ENCODE measurements at regions not wholly inside any gene's neighbourhood (a gene's known extent, or its start where the extent isn't known, plus 50 kb on each side); places are given as distances from the start of the nearest gene placed in this dataset.

DNA sequence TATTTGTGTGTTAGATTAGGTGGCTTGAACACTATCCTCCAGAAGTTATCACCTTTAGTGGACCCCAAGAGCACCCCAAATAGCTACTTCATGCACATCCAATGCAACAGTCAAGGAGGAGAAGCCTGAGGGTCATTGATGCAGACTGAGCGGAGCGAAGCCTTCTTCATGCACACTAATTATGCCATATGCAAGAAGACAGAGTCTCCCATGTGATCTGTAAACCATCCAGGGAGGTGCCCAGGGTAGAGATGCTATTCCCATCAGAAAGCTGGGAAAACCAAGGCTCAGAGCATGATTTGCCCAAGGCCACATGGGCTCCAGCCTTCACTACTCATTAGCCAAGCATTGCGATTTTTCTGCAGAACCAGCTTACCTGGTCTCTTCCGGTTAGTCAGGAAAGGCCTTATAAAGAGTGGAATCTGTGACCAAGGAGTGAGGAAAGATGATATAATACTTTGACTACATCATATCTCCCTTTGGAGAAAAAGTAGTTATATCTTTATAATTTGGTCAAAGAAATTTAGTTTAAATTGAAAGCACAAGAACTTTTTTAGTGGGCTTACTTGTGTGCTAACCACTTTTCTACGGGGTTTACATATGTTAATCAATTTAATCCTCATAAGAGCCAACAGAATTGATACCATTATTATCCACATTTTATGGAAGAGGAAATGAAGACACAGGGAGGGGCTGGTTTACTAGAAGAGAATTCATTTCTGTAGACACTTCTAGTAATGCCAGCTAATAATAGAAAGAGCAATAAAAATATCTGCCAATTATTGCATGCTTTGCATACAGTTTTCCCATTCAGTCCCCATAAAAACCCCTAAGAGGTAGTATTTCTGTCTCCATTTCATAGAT lies 220.0 kb downstream of the ESM1 start:
- POLR2A ChIA-PET: no interaction called here
- TF ChIP-seq, protein P1, sequence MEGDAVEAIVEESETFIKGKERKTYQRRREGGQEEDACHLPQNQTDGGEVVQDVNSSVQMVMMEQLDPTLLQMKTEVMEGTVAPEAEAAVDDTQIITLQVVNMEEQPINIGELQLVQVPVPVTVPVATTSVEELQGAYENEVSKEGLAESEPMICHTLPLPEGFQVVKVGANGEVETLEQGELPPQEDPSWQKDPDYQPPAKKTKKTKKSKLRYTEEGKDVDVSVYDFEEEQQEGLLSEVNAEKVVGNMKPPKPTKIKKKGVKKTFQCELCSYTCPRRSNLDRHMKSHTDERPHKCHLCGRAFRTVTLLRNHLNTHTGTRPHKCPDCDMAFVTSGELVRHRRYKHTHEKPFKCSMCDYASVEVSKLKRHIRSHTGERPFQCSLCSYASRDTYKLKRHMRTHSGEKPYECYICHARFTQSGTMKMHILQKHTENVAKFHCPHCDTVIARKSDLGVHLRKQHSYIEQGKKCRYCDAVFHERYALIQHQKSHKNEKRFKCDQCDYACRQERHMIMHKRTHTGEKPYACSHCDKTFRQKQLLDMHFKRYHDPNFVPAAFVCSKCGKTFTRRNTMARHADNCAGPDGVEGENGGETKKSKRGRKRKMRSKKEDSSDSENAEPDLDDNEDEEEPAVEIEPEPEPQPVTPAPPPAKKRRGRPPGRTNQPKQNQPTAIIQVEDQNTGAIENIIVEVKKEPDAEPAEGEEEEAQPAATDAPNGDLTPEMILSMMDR (IDR thresholded peaks at IDR 0.05; ENCODE audit: control extremely low read depth, extremely low read depth, low read depth, missing control alignments): no peak
- DNase-seq (ENCODE audit: extremely low spot score): no peak
- CTCF ChIA-PET: interaction anchor here (1.1 to 1.4 kb wide), 5 partner anchors 12 to 80 kb away, joined by 3 to 5 read pairs (median 3); no protein-coding TSS in a partner anchor

DNA sequence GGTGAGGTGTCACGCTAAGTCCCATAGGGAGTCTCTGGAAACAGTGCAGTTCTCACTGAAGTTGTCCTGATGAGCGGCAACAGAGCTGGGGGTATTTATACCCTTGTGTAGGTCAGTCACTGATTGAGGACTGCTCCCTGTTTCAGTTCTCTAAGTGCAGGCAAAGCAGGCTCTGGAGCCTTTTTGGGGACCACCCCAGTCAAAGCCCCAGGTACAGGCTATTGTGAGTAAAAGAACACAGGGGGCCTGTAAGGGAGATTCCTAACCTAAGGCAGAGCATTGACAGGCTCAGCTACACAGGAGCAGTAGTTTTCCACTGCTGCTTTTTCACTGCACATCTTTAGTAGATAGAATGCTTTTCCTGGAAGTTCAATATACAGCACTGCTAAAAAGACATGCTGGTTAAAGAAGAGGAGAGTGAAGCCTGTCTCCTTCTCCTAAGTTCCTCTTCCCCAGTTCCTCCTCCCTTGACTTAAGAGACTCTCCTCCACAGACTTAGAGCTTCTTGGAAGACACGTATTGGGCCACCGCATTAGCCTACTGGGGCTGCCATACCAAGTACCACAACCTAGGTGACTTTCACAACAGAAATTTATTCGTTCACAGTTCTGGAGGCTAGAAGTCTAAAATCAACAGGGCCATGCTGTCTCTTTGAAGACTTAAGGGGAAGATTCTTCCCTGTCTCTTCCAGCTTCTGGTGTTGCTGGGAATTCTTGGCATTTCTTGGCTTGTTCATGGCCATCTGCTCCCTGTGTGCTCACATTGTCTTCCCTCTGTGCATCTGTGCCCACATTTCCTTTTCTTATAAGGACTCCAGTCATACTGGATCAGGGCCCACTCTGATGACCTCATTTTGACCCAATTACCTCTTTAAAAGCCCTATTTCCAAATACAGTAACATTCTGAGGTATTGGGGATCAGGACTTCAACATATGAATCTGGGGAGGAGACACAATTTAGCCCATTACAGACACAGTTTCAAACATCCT lies 221.0 kb downstream of the ESM1 start:
- CTCF ChIA-PET: interaction anchor here (0.5 to 1.4 kb wide), 5 partner anchors 11 to 969 kb away, joined by 3 to 5 read pairs (median 3); no protein-coding TSS in a partner anchor
- TF ChIP-seq, protein P1 (IDR thresholded peaks at IDR 0.05; ENCODE audit: control extremely low read depth, extremely low read depth, low read depth, missing control alignments): no peak
- no peak for DNase-seq (ENCODE audit: extremely low spot score)
- POLR2A ChIA-PET: interaction anchor here (0.6 kb wide), 1 partner anchor 10 kb away, joined by 3 read pairs; no protein-coding TSS in a partner anchor

DNA sequence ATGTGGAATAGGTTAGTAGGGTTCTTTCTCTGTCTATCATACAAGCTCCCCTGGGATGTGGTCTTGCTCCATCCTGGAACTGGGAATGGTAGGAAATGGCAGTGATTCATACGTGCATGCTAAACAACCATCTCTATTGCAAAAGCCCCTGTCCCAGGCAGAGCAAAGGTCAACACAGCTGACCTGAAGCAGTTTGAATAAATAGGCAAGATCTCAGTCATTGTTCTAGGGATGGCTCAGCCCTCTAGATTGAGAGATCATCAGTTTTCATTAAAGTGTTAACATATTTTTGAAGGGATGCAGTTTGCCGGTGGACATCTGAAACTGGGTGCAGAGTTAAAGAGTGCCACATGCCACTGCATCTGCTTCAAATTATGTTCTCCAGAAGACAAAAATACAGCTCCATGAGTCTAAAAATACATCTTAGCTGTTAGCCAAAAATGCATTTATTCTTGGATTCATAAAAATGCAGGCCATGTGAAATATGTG lies 224.1 kb downstream of the ESM1 start:
- ChIA-PET POLR2A (no interaction called here), CTCF (interaction anchor here (1.0 to 1.6 kb wide), 6 partner anchors 9 to 52 kb away, joined by 3 to 5 read pairs (median 4); no protein-coding TSS in a partner anchor)
- TF ChIP-seq, protein P1 (IDR thresholded peaks at IDR 0.05; ENCODE audit: control extremely low read depth, extremely low read depth, low read depth, missing control alignments): no peak
- no peak for DNase-seq (ENCODE audit: extremely low spot score)

DNA sequence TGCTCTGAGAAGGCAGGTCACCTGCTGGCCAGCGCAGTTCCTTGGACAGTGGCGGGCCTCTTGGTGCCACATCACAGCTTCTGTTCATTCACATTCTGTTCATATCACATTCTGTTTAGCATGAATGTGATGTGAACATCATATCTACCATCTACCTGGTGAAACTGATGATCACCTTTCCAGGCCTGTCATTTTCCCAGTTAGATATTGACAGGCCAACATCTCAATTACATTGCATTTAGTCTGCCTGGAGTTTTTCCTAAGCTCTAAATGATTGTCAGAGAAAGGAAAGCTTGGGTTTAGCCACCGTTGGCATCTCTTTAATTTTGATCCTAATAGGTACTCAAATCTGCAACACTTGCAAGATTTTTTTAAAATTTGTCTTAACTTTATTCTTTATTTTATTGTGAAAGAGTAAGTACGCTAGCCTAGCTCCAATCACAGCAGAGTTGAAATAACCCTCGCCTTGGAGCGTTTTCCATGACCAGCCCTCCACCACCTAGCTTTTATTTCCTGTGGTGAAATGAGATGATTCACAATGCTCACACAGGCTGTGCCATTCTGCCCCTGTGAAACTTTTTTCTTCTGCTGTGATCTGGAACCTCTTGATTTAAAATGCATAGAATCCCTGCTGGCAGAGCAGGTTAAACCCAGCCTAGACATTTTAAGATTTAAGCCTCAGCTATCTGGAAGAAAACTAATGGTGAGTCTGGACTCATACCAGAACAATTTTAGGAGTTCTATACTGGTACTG lies 225.0 kb downstream of the ESM1 start:
- ChIA-PET POLR2A (no interaction called here), CTCF (interaction anchor here (1.0 to 1.6 kb wide), 7 partner anchors 8 to 235 kb away, joined by 3 to 5 read pairs (median 3); no protein-coding TSS in a partner anchor)
- DNase-seq (ENCODE audit: extremely low spot score): no peak
- TF ChIP-seq, protein P1 (IDR thresholded peaks at IDR 0.05; ENCODE audit: control extremely low read depth, extremely low read depth, low read depth, missing control alignments): no peak

DNA sequence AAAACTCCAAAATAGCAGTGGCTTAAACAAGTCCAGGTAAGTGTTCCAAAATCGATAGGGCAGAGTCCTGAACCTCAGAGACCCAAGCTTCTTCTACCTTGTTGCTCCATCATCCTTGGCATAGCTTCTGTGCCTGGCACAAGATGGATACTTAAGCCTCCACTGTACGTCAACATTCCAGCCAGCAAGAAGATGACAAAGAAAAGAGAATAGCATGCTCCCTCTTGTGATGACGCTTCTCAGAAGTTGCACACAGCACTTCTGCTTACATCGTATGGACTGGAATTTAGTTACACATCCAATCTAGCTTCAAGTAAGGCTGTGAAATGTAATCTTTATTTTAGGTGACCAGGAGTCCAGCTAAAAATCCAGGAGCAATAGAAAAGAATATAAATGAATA lies 227.4 kb downstream of the ESM1 start:
- no peak for DNase-seq (ENCODE audit: extremely low spot score)
- POLR2A ChIA-PET: no interaction called here
- CTCF ChIA-PET: interaction anchor here (1.2 to 3.7 kb wide), 5 partner anchors 10 to 86 kb away, joined by 3 to 14 read pairs (median 5); no protein-coding TSS in a partner anchor
- TF ChIP-seq, protein P1 (IDR thresholded peaks at IDR 0.05; ENCODE audit: control extremely low read depth, extremely low read depth, low read depth, missing control alignments): no peak

Data from GM10248 (cell line).